HFF-Myc (cell line): ENCODE measurements at regions not wholly inside any gene's neighbourhood (a gene's known extent, or its start where the extent isn't known, plus 50 kb on each side); places are given as distances from the start of the nearest gene placed in this dataset.

Experiments used
- DNase-seq: peaks from one replicate; pipeline ENCODE4 v3.0.0-alpha.2; 2011; ENCODE audit warnings: low read depth; ENCODE audit errors: extremely low read depth
- H3K4me3 ChIP-seq: replicated peaks from 2 replicates; pipeline ENCODE4 v1.5.1; 2011; ENCODE audit warnings: low read depth, mild to moderate bottlenecking, control low read depth, low read length
- TF ChIP-seq, protein P1 (sequence below): IDR thresholded peaks from 2 replicates; pipeline ENCODE4 v1.5.1; 2012; ENCODE audit warnings: mild to moderate bottlenecking, low read depth, low read length, control low read depth; ENCODE audit errors: missing control alignments

DNA sequence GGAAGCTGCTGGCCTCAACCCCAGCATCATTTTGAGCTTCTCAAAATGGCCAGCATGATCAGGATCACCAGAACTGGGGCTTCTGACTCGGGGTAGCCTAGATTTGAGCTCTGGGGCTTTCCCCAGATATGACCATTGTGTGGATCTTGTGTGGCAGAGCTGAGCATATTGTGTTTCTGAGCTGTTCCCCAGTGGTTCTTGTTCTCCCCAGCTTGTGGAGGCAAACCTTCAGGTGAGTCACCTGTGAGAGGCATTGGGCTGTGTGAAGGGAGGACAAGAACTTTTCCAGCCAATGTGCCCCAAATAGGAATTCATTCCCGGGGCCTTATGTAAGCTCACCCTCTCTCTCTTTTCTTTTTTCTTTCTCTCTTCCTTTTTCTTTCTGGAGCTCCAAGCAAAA lies 80.7 kb upstream of the PITX1 start:
- TF ChIP-seq, protein P1, sequence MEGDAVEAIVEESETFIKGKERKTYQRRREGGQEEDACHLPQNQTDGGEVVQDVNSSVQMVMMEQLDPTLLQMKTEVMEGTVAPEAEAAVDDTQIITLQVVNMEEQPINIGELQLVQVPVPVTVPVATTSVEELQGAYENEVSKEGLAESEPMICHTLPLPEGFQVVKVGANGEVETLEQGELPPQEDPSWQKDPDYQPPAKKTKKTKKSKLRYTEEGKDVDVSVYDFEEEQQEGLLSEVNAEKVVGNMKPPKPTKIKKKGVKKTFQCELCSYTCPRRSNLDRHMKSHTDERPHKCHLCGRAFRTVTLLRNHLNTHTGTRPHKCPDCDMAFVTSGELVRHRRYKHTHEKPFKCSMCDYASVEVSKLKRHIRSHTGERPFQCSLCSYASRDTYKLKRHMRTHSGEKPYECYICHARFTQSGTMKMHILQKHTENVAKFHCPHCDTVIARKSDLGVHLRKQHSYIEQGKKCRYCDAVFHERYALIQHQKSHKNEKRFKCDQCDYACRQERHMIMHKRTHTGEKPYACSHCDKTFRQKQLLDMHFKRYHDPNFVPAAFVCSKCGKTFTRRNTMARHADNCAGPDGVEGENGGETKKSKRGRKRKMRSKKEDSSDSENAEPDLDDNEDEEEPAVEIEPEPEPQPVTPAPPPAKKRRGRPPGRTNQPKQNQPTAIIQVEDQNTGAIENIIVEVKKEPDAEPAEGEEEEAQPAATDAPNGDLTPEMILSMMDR: no peak
- DNase-seq: no peak
- H3K4me3 ChIP-seq: no peak overlapping the region

DNA sequence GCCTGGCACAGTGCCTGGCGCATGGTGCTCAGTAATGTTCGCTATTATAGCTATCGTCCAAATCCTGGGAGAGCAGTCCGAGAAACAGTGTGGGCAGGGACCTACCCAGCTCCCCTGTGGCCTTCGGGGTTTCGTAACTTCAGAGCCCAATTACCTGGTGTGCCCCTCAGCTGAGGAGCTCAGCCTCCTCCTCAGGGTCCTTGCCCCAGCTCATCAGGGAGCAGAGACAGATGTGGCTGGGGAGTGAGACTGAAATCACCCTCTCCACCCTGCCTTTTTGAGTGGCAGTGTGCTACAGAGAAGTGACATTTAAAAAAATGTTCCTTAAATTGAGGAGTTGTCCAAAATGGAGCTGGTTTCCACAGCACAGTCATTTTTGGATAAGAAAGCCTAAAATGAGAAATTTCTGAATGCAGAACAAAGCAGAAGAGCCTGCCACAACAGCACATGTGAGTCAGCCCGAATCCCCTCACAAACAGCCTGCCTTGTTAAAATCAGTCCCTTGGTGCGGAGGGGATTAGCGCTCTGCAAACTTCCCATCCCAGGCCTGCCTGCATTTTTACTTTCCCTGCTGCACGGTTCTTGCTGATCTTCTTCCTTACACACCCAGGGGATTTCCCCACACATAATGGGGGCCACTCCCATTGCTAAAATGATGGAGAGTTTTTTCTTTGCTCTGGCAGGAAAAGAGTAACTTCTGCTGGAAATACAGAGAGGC lies 78.1 kb upstream of the PITX1 start:
- no peak for DNase-seq
- TF ChIP-seq, protein P1: no peak
- H3K4me3 ChIP-seq: no peak overlapping the region

DNA sequence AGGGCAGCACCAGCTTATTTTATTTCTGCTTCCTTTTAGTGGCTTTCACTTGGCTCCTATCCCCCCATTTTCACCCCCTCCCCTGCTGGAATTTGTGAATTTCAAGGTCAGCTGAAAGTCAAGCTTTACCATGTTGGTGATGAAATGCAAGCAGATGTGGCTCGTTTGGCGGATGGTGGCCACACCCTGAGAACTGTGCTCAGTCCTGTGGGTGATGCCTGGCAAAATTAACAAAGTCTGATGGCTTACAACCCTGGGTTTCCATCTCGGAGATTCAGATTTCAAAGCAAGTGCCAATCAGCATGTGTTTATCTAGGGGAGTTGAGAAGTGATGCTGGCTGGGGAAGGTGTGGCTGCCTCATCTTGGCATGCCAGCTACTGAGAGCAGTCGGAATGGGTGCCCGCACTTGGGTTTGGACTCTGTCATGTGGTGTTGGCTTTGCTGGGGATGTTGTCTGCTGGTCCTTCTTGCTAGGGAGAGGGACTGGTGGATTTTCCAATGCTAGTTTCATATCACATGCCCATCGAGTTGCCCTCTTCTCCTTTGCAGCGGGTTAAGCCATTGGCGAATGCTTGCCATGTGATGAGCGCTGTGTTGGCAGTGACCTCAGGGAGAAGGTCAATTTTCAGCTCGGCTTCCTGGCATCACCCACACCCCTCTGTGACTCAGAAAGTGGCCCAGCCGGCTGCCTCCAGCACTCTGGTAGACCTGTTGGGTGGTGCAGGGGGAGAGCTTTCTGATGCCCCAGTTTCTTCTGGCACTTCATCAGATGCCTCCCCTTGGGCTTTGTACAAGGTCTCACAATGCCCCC lies 77.0 kb upstream of the PITX1 start:
- TF ChIP-seq, protein P1: no peak
- H3K4me3 ChIP-seq: no peak overlapping the region
- no peak for DNase-seq

DNA sequence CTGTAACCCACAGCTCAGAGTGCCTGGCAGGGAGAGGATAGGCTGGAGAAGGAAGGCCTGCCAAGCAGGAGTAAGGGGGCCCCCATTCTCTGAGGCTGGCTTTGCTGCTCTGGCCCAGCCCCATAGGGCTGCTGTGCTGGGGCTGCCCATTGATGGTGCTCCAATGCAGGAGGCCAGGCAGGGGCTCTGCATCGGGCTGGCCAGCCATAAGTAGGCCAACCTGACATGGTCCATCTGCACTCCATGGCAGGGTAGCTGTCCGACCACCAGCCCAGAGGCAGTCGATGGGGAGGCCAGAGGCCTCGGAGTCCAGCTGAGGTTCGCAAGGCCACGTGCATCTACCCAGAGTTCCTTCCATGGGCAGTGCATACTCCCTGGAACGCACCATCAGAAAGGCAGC lies 75.0 kb upstream of the PITX1 start:
- TF ChIP-seq, protein P1: no peak
- no peak for DNase-seq
- no peak overlapping the region for H3K4me3 ChIP-seq

DNA sequence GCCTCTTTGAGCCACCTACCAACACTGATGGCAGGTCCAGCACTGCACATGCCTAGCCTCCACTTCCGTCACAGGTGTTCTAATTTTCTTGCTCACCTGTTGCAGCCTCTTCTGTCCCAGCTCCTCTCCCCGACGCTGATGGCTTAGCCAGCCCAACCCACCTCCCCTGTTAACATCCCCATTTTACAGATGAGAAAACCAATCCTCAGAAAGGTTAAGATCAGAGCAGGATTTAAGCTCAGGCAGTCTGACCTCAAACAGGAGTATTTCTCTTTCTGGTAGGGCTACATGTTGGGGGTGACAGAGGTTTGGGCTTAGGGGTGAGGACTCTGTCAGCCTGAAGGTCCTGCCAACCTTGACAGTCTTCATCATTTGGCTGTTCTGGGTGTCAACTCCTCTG lies 74.5 kb upstream of the PITX1 start:
- TF ChIP-seq, protein P1: no peak
- no peak for DNase-seq
- H3K4me3 ChIP-seq: no peak overlapping the region

DNA sequence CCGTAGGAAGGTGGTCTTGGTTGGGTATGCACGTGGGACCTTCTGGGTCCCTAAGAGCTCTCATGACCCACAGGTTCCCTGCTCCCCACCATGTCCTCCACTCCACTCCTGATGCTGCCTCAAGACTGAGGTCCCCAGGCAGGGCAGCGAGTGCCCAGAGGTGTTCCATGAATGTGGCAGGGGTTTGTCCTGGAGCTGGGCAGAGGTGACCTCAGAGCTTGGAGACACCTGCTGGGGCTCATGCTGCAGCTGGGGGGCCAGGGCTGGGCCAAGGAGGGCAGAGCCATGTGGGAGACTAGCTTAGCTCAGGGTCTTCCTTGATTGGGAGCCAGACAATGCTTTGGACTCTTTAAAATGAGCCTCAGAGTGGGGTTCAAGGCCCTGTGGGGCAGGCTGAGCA lies 74.0 kb upstream of the PITX1 start:
- DNase-seq: no peak
- TF ChIP-seq, protein P1: no peak

More for the DNA sequence above, 74.0 kb upstream of the PITX1 start:
- no peak overlapping the region for H3K4me3 ChIP-seq
